ENCODE measurements at regions not wholly inside any gene's neighbourhood (a gene's known extent, or its start where the extent isn't known, plus 50 kb on each side); places are given as distances from the start of the nearest gene placed in this dataset.

GRCh38 chr13:89115307-89115706 lies 1444.1 kb downstream of the SLITRK5 start:
- TF ChIP-seq CTCF (IDR thresholded peaks at IDR 0.05), result no peak
- TF ChIP-seq POLR2AphosphoS5 (IDR thresholded peaks at IDR 0.05), result no peak
- no peak for TF ChIP-seq POLR2A (IDR thresholded peaks at IDR 0.05)
